ENCODE measurements at regions not wholly inside any gene's neighbourhood (a gene's known extent, or its start where the extent isn't known, plus 50 kb on each side); places are given as distances from the start of the nearest gene placed in this dataset.

DNA sequence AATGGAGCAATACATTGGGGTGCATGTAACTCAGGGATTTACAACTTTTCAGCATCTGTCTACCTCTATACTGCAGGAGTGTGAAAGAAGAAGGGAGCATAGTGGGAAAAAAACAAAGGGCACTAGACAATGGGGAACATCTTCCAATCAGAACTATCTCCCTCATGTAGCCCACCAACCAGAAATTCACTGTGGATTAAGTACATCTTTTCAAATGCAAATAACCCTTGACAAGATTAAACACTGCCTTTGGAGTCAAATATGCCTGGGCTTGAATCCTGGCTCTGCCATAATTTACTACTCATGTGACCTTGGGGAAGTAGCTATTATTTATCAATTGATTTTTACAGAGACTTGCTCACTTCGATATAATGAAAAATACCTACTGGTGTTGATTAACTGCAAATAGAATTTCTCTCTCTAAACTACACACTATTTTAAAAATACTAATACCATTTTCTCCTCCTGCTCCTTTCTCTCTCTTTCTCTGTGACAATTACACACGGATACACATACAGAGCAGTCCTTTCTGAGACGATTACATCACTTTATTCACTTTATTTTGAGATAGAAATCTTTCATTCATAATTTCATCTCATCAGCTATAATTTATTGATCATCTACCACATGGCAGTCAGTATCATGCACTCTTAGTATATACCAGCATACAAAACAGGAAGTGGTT is 783.7 kb downstream of the FRK start:
- Histone ChIP-seq H3K79me2 (no peaks in the 10 kb centered on the region), H2AFZ (no peak overlapping the region), H3K27ac (no peak overlapping the region), H3K9me3 (ENCODE audit: control insufficient read depth, low read length) (no peaks in the 10 kb centered on the region), H3K36me3 (ENCODE audit: control insufficient read depth, insufficient read depth, low read length) (no peaks in the 10 kb centered on the region), H3K9ac (no peak overlapping the region), H3K4me2 (ENCODE audit: low read length) (no peak overlapping the region), H3K27me3 (ENCODE audit: control insufficient read depth, insufficient read depth, low read length) (no peaks in the 10 kb centered on the region), H3K4me1 (no peaks in the 10 kb centered on the region), H3K4me3 (ENCODE audit: low read depth, low read length) (no peak overlapping the region)
- TF ChIP-seq CTCF (IDR thresholded peaks at IDR 0.05) = no peak

DNA sequence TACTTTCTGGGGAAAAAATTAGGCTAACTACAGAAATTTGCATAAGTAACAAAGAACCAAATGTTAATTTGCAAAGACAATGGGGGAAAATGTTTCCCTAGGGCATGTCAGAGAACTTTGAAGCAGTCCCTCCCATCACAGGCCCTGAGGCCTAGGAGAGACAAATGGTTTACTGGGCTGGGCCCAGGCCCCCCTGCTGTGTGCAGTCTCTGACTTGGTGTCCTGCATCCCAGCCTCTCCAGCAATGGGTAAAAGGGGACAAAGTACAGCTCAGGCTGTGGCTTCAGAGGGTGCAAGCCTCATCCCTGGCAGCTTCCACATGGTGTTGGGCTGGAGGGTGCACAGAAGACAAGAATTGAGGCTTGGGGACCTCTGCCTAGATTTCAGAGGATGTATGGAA is 788.4 kb downstream of the FRK start:
- no peak overlapping the region for H3K4me3 ChIP-seq (ENCODE audit: low read depth, low read length)
- no peaks in the 10 kb centered on the region for H3K36me3 ChIP-seq (ENCODE audit: control insufficient read depth, insufficient read depth, low read length)
- TF ChIP-seq CTCF (IDR thresholded peaks at IDR 0.05) = no peak
- H3K79me2 ChIP-seq = no peaks in the 10 kb centered on the region
- no peak overlapping the region for H3K27ac ChIP-seq
- no peaks in the 10 kb centered on the region for H3K27me3 ChIP-seq (ENCODE audit: control insufficient read depth, insufficient read depth, low read length)
- no peaks in the 10 kb centered on the region for H3K4me1 ChIP-seq
- H2AFZ ChIP-seq = no peak overlapping the region
- H3K9ac ChIP-seq = no peak overlapping the region
- no peak overlapping the region for H3K4me2 ChIP-seq (ENCODE audit: low read length)
- no peaks in the 10 kb centered on the region for H3K9me3 ChIP-seq (ENCODE audit: control insufficient read depth, low read length)

GRCh38 chr6:115271434-115271833 is 789.3 kb downstream of the FRK start:
- no peak for TF ChIP-seq CTCF (IDR thresholded peaks at IDR 0.05)
- H3K27me3 ChIP-seq (ENCODE audit: control insufficient read depth, insufficient read depth, low read length) = no peaks in the 10 kb centered on the region
- no peaks in the 10 kb centered on the region for H3K9me3 ChIP-seq (ENCODE audit: control insufficient read depth, low read length)
- H3K4me1 ChIP-seq = no peaks in the 10 kb centered on the region
- H3K79me2 ChIP-seq = no peaks in the 10 kb centered on the region
- H3K4me2 ChIP-seq (ENCODE audit: low read length) = no peak overlapping the region
- H3K9ac ChIP-seq = no peak overlapping the region
- no peak overlapping the region for H2AFZ ChIP-seq
- H3K36me3 ChIP-seq (ENCODE audit: control insufficient read depth, insufficient read depth, low read length) = no peaks in the 10 kb centered on the region
- H3K4me3 ChIP-seq (ENCODE audit: low read depth, low read length) = no peak overlapping the region
- H3K27ac ChIP-seq = no peak overlapping the region

- Histone ChIP-seq H3K4me1 (no peaks in the 10 kb centered on the region), H3K9ac (no peak overlapping the region), H3K27ac (no peak overlapping the region), H3K79me2 (no peaks in the 10 kb centered on the region), H2AFZ (no peak overlapping the region), H3K27me3 (ENCODE audit: control insufficient read depth, insufficient read depth, low read length) (no peaks in the 10 kb centered on the region), H3K4me2 (ENCODE audit: low read length) (no peak overlapping the region), H3K9me3 (ENCODE audit: control insufficient read depth, low read length) (no peaks in the 10 kb centered on the region), H3K4me3 (ENCODE audit: low read depth, low read length) (no peak overlapping the region), H3K36me3 (ENCODE audit: control insufficient read depth, insufficient read depth, low read length) (no peaks in the 10 kb centered on the region)
- TF ChIP-seq CTCF (IDR thresholded peaks at IDR 0.05) = no peak
Measured at GRCh38 chr6:115270953-115271352, 789.7 kb downstream of the FRK start.

DNA sequence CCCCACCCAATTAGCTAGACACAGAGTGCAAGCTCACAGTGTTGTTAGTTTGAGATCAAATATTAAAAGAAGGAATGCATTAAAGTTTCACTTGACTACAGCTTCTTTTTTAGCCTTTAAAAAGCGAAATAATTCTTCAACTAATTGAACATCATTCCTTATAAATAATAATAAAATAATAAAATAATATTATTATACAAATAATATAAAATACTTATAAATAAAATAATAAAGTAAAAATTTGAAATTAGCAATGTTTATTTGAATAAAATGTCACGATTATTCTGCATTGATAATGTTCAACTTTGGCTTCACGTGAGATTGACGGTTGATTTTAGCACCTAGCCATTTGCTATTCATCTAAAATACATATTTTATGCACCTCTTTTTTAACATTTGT is 819.3 kb downstream of the FRK start:
- H3K27ac ChIP-seq = no peak overlapping the region
- no peak overlapping the region for H3K4me2 ChIP-seq (ENCODE audit: low read length)
- no peaks in the 10 kb centered on the region for H3K4me1 ChIP-seq
- no peak overlapping the region for H3K9ac ChIP-seq
- no peaks in the 10 kb centered on the region for H3K27me3 ChIP-seq (ENCODE audit: control insufficient read depth, insufficient read depth, low read length)
- H3K36me3 ChIP-seq (ENCODE audit: control insufficient read depth, insufficient read depth, low read length) = no peaks in the 10 kb centered on the region
- no peak overlapping the region for H2AFZ ChIP-seq
- no peaks in the 10 kb centered on the region for H3K79me2 ChIP-seq
- no peak overlapping the region for H3K4me3 ChIP-seq (ENCODE audit: low read depth, low read length)
- no peak for TF ChIP-seq CTCF (IDR thresholded peaks at IDR 0.05)
- H3K9me3 ChIP-seq (ENCODE audit: control insufficient read depth, low read length) = no peaks in the 10 kb centered on the region
